ENCODE measurements at regions not wholly inside any gene's neighbourhood (a gene's known extent, or its start where the extent isn't known, plus 50 kb on each side); places are given as distances from the start of the nearest gene placed in this dataset.

DNA sequence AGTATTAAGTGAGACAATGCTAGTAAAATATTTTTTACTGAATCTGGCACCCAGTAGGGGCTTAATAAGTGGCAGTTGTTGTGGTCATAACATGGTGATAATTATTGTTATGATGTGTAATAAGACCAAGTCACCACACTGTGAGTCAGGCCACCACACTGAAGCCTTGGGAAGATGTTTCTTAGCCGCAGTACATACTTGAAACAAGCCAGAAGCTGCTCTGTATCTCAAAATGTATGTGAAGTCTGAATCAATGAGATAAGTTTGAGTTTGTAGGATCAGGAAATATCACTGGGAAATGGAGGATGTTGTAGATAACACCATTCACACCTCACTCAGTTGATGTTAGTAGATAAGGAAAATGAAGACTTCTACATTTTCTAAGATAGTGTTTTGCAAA, 51.3 kb upstream of the PTPN3 start:
- DNase-seq, result no peak

GRCh38 chr9:109551651-109552050, 53.5 kb upstream of the PTPN3 start:
- no peaks in the 10 kb centered on the region for H3K27me3 ChIP-seq
- no peaks in the 10 kb centered on the region for H3K36me3 ChIP-seq
- no peak for DNase-seq
- H3K9me3 ChIP-seq, result no peaks in the 10 kb centered on the region
- no peak overlapping the region for H3K4me3 ChIP-seq

More for the DNA sequence above, 51.3 kb upstream of the PTPN3 start:
- peaks cover 8% of the 10 kb centered on the region for H3K9me3 ChIP-seq
- no peak overlapping the region for H3K4me3 ChIP-seq
- no peaks in the 10 kb centered on the region for H3K36me3 ChIP-seq
- H3K27me3 ChIP-seq, result no peaks in the 10 kb centered on the region

DNA sequence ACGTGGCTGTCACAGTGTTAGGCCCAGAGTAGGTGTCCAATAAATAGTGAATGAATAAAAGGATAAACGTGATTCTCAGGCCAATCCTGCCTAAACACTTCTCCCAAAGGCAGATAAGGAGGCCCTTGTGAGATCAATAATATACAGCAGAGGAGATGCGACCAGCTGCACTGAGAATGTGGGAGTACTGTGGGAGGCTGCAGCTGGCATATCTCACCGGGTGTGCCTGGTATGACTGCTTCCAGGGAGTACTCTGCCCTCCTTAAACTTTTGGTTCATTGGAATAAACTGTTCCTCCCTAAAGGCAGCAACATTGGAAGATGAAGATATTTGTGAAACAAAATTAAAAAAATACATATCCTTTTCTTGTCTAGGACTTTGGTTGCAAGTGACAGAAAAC, 57.1 kb upstream of the PTPN3 start:
- no peak overlapping the region for H3K4me3 ChIP-seq
- no peak for DNase-seq
- no peaks in the 10 kb centered on the region for H3K27me3 ChIP-seq
- no peaks in the 10 kb centered on the region for H3K36me3 ChIP-seq
- no peaks in the 10 kb centered on the region for H3K9me3 ChIP-seq

GRCh38 chr9:109556061-109556460, 58.0 kb upstream of the PTPN3 start:
- no peak for DNase-seq
- Histone ChIP-seq H3K9me3 (no peaks in the 10 kb centered on the region), H3K36me3 (no peaks in the 10 kb centered on the region), H3K4me3 (no peak overlapping the region), H3K27me3 (no peaks in the 10 kb centered on the region)

GRCh38 chr9:109556786-109557185, 58.7 kb upstream of the PTPN3 start:
- no peaks in the 10 kb centered on the region for H3K9me3 ChIP-seq
- H3K36me3 ChIP-seq, result no peaks in the 10 kb centered on the region
- DNase-seq, result no peak
- H3K27me3 ChIP-seq, result peaks cover 2% of the 10 kb centered on the region; the same call in 1 of the 2 replicates
- no peak overlapping the region for H3K4me3 ChIP-seq

DNA sequence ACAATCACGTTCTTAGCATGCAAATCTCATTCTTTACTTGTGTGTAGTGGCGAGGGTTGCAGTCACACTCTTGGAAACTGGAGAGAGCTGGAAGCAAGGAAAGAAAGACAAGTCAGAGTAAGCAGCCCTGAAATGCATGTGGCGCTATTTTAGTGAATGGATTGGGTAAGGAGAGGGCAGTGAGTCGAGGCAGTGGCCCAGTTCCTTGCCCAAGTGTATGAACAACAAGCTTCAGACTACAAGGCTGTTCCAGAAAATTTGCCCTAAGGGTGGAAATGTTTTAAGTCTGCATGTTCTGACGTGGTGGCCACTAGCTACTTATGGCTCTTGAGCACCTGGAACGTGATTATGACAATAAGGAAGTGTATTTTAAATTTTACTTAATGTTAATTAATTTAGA, 59.4 kb upstream of the PTPN3 start:
- no peaks in the 10 kb centered on the region for H3K9me3 ChIP-seq
- peaks cover 2% of the 10 kb centered on the region; the same call in 1 of the 2 replicates for H3K27me3 ChIP-seq

DNA sequence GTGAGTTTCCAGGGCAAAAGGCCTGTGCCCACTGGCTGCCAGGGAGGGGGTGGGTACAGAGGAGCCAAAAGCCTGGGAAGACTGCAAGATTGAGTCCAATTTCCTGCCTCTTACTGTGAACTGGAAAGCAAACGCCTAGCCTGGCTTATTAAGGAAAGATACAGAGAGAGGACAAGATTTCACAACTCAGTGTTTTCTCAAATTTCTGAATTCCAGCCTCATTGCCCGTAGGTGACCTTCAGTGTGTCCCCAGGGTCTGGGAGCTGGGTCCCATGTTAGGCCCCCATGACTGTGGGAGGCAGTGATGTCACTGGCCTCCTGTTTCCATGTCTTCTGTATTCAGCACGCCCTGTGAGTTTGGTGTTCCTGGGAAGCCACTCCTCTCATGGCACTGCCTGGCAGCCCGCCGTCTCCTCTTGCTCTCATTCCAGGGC, 60.6 kb upstream of the PTPN3 start:
- peaks cover 11% of the 10 kb centered on the region for H3K27me3 ChIP-seq
- no peak overlapping the region for H3K4me3 ChIP-seq
- no peaks in the 10 kb centered on the region for H3K36me3 ChIP-seq
- H3K9me3 ChIP-seq, result no peaks in the 10 kb centered on the region
- no peak for DNase-seq

More for the DNA sequence above, 59.4 kb upstream of the PTPN3 start:
- DNase-seq, result no peak
- no peak overlapping the region for H3K4me3 ChIP-seq
- H3K36me3 ChIP-seq, result no peaks in the 10 kb centered on the region

DNA sequence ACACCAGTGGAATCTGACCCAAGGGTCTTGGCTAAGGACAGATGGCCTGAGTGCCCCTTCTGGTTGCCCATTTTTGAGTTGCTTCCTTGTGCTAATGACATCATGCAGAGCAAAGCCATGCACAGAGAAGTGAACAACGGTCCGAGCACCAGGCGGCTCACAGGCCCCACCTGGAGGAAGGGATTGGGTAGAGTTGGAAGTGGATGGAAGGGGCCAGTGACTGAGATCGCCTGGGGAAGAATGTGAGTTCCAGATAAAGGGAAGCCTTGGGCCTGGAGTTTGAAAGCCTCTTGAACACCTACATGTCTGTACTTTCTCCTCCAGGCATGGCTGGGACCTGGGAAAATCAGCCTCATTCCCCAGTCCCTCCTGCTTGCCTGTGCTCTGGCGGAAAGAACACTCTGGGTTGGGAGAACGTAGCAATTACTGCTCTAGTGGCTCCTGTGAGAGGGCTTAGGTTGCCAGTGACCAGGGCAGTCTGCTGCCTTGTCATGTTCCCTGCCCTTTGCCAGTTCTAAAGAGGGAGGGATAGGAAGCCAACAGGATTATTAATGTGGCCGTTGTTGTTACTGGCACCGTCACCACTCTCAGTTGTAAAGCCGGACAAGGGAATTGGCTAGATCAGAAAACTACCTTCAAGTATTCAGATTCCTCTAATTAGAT, 62.5 kb upstream of the PTPN3 start:
- Histone ChIP-seq H3K9me3 (no peaks in the 10 kb centered on the region), H3K4me3 (no peak overlapping the region), H3K27me3 (peaks cover 26% of the 10 kb centered on the region), H3K36me3 (no peaks in the 10 kb centered on the region)
- DNase-seq, result no peak

DNA sequence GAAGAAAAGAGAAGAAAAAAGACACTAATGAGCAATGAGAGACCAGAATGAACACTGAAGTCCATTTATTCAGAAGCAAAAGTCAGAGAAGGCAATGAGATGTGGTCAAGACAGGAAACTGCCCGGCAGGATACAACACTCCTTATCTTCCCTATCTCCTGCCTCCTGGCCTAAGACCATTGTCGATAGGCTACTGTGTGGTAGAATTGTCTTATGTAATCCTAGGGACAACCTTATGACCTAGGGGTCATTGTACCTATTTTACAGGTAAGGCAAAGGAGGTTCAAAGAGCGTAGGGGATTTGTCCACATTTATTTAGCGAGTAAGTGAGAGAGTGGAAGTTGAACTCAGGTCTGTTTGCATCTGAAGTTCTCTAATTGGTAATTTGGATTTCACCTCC, 63.0 kb upstream of the PTPN3 start:
- Histone ChIP-seq H3K36me3 (no peaks in the 10 kb centered on the region), H3K9me3 (no peaks in the 10 kb centered on the region), H3K27me3 (peaks cover 26% of the 10 kb centered on the region), H3K4me3 (no peak overlapping the region)
- no peak for DNase-seq

DNA sequence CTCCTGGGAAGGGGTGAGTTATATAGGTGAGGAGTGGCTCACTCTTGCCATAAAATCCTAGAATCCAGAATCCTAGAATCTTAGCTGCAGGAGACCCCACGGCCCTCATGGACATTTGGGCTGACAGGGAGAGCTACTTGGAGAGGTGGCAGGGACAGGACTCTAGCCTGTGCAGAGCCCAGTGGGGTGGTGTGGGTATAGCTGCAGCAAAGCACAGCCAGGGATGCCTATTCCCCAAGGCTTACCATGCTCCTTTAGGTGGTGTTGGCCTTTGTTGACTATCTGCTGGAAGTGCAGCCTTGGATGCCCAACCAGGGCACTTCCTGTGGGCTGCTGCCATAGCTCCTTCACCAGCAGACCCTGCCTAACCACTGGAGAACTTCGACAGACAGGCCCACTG, 70.0 kb upstream of the PTPN3 start:
- H3K4me3 ChIP-seq, result no peak overlapping the region
- H3K9me3 ChIP-seq, result no peaks in the 10 kb centered on the region
- no peak for DNase-seq
- no peaks in the 10 kb centered on the region for H3K36me3 ChIP-seq
- peaks cover 22% of the 10 kb centered on the region for H3K27me3 ChIP-seq

DNA sequence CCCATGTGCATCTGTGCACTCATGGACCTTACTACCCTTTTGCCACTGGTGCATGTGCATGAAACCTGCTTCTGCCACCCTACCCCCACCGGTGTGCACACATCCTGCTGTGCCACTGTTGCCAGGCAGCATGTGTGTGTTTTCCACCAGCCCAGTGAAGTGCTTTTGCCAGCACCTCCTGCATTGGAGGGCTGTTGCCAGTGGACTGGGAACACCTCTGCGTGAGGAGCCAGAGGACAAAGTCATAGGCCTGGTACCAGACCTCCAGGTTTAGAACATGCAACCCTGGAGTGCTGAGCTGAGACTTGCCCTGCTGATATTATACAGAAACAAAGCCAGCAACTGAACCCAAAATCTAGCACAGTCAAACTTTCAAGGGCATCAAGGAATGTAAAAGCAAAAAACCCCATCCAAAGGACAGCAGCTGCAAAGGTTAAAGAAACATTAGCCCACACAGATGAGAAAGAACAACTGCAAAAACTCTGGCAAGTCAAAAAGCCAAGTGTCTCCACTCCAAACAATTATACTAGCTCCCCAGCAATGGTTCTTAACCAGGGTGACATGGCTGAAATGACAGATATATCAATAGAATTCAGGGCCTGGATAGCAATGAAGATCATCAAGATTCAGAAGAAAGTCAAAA, 70.6 kb upstream of the PTPN3 start:
- Histone ChIP-seq H3K36me3 (no peaks in the 10 kb centered on the region), H3K27me3 (peaks cover 18% of the 10 kb centered on the region), H3K4me3 (no peak overlapping the region), H3K9me3 (no peaks in the 10 kb centered on the region)
- no peak for DNase-seq

DNA sequence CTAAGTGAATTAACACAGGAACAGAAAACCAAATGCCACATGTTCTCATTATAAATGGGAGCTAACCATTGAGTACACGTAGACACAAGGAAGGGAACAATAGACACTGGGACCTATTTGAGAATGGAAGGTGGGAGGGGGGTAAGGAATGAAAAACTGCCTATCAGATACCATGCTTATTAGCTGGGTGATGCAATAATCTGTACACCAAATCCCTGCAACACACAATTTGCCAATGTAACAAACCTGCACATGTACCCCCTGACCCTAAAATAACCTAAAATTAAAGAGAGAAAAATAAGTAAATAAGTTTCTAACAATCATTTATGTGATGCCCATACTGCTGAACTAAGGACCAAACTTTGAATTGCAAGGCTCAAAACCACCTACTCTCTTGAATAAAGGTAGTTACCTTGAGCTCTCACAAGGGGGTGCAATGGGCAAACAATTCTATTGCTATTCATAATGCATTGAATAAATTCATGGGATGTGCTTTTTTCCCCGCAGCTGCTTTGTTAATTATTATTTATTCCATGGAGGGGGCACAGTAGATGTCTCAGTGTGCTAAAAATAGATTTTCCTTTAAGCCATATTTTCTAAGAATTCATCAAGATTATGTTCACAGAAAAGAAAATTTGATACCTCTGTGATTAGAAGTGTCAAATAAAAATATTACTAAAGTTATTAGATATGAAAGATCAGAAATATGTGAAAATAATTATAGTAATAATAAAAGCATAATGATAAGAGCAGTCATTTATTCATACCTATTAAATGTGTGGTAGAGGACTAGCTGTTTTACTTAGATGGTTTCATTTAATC, 76.2 kb upstream of the PTPN3 start:
- Histone ChIP-seq H3K36me3 (no peaks in the 10 kb centered on the region), H3K4me3 (no peak overlapping the region), H3K27me3 (peaks cover 2% of the 10 kb centered on the region; the same call in 1 of the 2 replicates), H3K9me3 (no peaks in the 10 kb centered on the region)
- DNase-seq, result no peak

DNA sequence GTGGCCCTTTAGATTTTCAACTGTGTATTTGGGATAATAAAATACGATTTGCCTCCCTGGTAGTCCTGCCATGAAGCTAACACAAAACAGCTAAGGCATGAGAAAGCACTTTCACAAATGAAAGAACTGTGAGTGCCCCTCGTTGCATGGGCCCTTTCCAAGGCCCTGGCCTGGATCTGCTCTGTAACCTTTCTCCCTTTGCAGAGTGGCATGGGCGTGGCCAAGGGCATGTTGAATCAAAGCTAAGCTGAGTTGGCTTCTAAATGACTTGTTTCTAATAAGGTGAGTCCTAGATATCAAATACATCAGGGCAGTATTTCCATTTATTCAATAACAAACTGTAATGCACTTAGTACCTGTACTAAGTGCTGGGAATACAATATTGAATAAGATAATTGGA, 78.7 kb upstream of the PTPN3 start:
- H3K36me3 ChIP-seq, result no peaks in the 10 kb centered on the region
- peaks cover 2% of the 10 kb centered on the region; the same call in 1 of the 2 replicates for H3K27me3 ChIP-seq
- no peaks in the 10 kb centered on the region for H3K9me3 ChIP-seq
- H3K4me3 ChIP-seq, result no peak overlapping the region
- no peak for DNase-seq

- Histone ChIP-seq H3K9me3 (peaks cover 5% of the 10 kb centered on the region; the same call in 1 of the 2 replicates), H3K27me3 (no peaks in the 10 kb centered on the region), H3K4me3 (no peak overlapping the region), H3K36me3 (no peaks in the 10 kb centered on the region)
- DNase-seq, result no peak
Measured at GRCh38 chr9:109579191-109579948, 81.3 kb upstream of the PTPN3 start.

- no peak for DNase-seq
- Histone ChIP-seq H3K9me3 (peaks cover 5% of the 10 kb centered on the region; the same call in 1 of the 2 replicates), H3K27me3 (no peaks in the 10 kb centered on the region), H3K4me3 (no peak overlapping the region), H3K36me3 (no peaks in the 10 kb centered on the region)
Measured at GRCh38 chr9:109582386-109582785, 84.3 kb upstream of the PTPN3 start.

- Histone ChIP-seq H3K4me3 (no peak overlapping the region), H3K36me3 (no peaks in the 10 kb centered on the region), H3K9me3 (peaks cover 5% of the 10 kb centered on the region; the same call in 1 of the 2 replicates), H3K27me3 (no peaks in the 10 kb centered on the region)
- DNase-seq, result no peak
Measured at GRCh38 chr9:109584205-109584604, 86.1 kb upstream of the PTPN3 start.

DNA sequence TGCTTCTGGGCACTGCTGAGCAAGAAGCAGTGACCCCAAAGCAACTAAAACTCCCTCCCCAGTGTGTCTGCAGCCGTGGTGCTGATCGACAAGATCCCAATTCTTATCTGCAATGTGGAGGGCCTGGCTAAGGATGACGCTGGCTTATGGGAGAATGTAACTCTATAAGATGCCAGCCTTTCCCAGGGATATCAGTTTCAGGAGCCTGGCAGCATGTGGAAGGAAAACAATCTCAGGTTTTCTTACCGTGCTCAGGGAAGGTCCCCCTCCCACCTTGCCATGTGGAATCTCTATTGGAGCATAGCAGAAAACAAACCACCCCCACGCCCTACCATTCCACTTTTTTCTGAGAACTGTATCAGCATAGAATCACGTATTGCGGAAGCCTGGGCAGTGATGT, 87.7 kb upstream of the PTPN3 start:
- DNase-seq, result no peak

More for the DNA sequence above, 87.7 kb upstream of the PTPN3 start:
- no peaks in the 10 kb centered on the region for H3K27me3 ChIP-seq
- no peaks in the 10 kb centered on the region for H3K36me3 ChIP-seq
- no peak overlapping the region for H3K4me3 ChIP-seq
- peaks cover 7% of the 10 kb centered on the region; the same call in 1 of the 2 replicates for H3K9me3 ChIP-seq

All from MG63 (cell line).